HG03460 (cell line): ENCODE measurements at regions not wholly inside any gene's neighbourhood (a gene's known extent, or its start where the extent isn't known, plus 50 kb on each side); places are given as distances from the start of the nearest gene placed in this dataset.

ENCODE experiments used
- ATAC-seq: cut with Tn5 transposase; IDR thresholded peaks from one replicate; pipeline ENCODE4 v1.9.1; 2021; ENCODE audit not compliant: unreplicated experiment

- no peak for ATAC-seq
Measured at GRCh38 chr12:91239481-91239880, 56.9 kb upstream of the DCN start.
